Retinal pigment epithelial cell (primary cell): ENCODE measurements at regions not wholly inside any gene's neighbourhood (a gene's known extent, or its start where the extent isn't known, plus 50 kb on each side); places are given as distances from the start of the nearest gene placed in this dataset.

Source experiments
- DNase-seq: peaks from one replicate; pipeline ENCODE4 v3.0.0-alpha.2; 2010; ENCODE audit warnings: low read depth
- H3K4me3 ChIP-seq: 2 replicates; pipeline ENCODE4 v1.5.1; 2011; ENCODE audit warnings: mild to moderate bottlenecking, low read length, control low read depth, moderate library complexity
- CTCF ChIP-seq: conservative IDR thresholded peaks from 2 replicates; pipeline ENCODE4 v1.5.1; 2011; ENCODE audit warnings: low read depth, low read length, control low read depth, inconsistent platforms

DNA sequence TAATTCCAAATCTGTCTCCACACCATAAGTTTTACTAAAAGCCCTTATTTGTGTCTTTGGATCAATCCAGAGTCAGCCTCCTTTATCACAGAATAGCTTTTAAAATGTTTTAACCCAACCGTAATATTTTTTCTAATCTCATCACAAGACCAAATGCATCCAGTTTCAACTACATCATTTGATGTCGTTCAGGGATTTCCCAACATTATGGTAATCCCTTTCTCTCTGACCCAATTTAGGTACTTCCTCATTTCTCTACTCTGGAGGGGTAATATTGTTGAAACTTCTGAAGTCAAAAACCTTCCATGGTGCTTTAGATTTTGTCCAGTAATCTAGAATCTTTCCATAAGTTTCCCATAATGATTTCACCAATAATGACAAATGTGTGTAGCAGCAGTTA is 596.8 kb downstream of the SOX5 start:
- TF ChIP-seq CTCF: no peak
- H3K4me3 ChIP-seq: no peak overlapping the region
- no peak for DNase-seq

GRCh38 chr12:23354800-23355199 is 594.7 kb downstream of the SOX5 start:
- DNase-seq: no peak
- no peak overlapping the region for H3K4me3 ChIP-seq
- no peak for TF ChIP-seq CTCF

DNA sequence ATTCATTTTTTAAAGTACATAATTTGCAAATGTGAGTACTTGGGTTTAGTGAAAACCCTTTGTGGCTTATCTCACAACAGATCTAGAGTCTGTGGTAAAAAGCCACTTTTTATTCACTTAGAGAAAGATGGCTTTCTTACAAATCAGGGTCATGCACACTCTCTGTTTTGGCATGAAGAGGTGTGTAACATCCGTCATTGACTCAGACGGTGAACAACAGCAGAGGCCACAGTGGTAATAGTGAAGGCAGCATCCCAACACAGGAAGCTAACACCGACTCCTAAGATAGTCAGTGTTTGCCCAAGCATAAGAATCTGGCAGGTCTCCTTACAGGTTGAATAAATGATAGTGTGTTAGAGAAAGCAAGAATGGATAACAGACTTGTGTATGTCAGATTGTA is 593.0 kb downstream of the SOX5 start:
- no peak for TF ChIP-seq CTCF
- H3K4me3 ChIP-seq: no peak overlapping the region
- DNase-seq: no peak

DNA sequence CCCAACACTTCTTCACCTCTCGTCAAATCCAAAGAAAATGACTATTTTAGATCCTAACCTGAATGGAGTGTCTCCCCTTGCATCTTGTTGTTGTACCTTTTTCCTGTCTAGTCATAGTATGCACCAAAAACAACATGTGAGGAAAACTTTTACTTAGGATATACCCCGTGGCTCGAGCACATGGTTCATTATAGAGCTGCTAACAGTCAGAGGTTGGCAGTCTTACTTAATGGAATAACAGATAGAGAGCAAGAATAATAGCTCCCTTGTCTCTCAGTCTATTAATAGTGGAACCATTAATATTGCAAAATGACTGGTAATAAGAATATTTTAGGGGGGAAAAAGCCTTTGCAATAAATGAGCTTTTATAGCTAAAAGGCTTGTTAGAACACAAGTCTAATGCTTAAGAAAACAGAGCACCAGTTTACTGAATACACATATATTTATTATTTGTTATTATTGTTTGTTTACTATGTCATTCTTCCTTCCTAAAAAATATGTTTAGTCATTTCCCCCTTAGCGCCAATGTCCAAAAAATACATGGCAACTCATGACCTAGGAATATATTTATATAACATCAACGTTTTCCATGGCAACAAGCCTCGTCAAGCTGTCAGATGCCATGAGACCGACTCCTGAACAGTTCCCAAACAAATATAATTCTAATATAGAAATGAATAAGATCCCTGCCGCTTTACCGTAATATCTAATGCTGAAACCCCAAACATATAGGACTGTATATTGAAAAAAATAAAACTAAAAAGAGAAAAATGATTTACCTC is 592.4 kb downstream of the SOX5 start:
- no peak for TF ChIP-seq CTCF
- H3K4me3 ChIP-seq: no peak overlapping the region
- peak; percentile 4 for DNase-seq

DNA sequence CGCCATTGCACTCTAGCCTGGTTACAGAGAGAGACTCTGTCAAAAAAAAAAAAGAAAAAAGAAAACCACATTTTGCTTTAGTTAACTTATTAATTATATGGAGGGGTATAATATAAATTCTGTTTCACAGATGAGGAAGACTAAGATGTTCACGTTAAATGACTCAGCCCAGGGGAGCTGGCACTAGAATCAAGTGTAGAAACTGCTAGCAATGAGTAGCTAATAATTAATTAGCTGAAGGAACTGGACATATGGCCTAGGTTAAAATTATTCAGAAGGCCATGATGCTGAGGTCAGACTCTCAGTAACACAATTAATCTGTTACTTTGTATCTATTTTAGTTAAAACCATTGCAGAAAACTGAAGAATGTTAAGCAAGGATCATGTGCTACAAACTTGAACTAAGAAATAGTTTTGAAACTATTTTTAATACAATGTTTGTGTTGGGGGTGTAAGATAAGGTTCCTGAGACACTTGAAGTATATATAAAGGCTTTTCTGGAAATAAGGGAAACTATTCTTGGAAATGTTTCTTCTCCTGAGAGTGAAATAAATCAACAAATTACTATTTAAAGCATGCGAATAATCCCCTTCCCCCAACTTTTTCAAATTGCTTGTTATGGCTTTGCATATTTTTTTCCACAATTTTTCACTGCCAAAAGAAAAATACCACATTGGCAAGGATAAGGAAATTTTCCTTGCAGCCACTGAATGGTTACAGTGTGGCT is 589.3 kb downstream of the SOX5 start:
- peak; percentile 21 for DNase-seq
- no peak overlapping the region for H3K4me3 ChIP-seq
- no peak for TF ChIP-seq CTCF

- H3K4me3 ChIP-seq: no peak overlapping the region
- no peak for DNase-seq
- peak; percentile 31 for TF ChIP-seq CTCF
Observed at GRCh38 chr12:23361971-23362370, 587.5 kb downstream of the SOX5 start.

- TF ChIP-seq CTCF: no peak
Observed at GRCh38 chr12:23368590-23368989, 580.9 kb downstream of the SOX5 start.

More at GRCh38 chr12:23368590-23368989, 580.9 kb downstream of the SOX5 start:
- H3K4me3 ChIP-seq: no peak overlapping the region
- DNase-seq: no peak
